Mesenchymal stem cell (in vitro differentiated cells and primary cell): ENCODE measurements at regions not wholly inside any gene's neighbourhood (a gene's known extent, or its start where the extent isn't known, plus 50 kb on each side); places are given as distances from the start of the nearest gene placed in this dataset.

ENCODE experiments used
- DNase-seq: peaks from one replicate; pipeline ENCODE4 v3.0.0-alpha.2; 2013
- H2AFZ ChIP-seq: one replicate; pipeline ENCODE4 v1.6.1; 2013; ENCODE audit warnings: low read depth, mild to moderate bottlenecking, control low read depth, inconsistent platforms, low read length, moderate library complexity
- H2AK5ac ChIP-seq: 2 replicates; pipeline ENCODE4 v1.6.1; 2013; ENCODE audit warnings: low read length, moderate library complexity, mild to moderate bottlenecking, inconsistent platforms; ENCODE audit not compliant: severe bottlenecking
- H2BK120ac ChIP-seq: one replicate; pipeline ENCODE4 v1.6.1; 2013; ENCODE audit warnings: low read depth, mild to moderate bottlenecking, inconsistent platforms, low read length, moderate library complexity
- H2BK12ac ChIP-seq, 2 experiments: one replicate each; pipeline ENCODE4 v1.6.1; 2013; ENCODE audit warnings: inconsistent platforms in 2 of 2, low read length in 2 of 2, mild to moderate bottlenecking in 2 of 2, moderate library complexity in 2 of 2, control low read depth in 1 of 2
- H2BK15ac ChIP-seq: one replicate; pipeline ENCODE4 v1.6.1; 2013; ENCODE audit warnings: mild to moderate bottlenecking, low read depth, inconsistent platforms; ENCODE audit not compliant: poor library complexity, severe bottlenecking
- H2BK5ac ChIP-seq: 2 replicates; pipeline ENCODE4 v1.6.1; 2013; ENCODE audit warnings: low read depth, mild to moderate bottlenecking, low read length, control low read depth, inconsistent platforms; ENCODE audit not compliant: poor library complexity, severe bottlenecking
- H3K14ac ChIP-seq, 2 experiments: one replicate each; pipeline ENCODE4 v1.6.1; 2013; ENCODE audit warnings: inconsistent platforms in 2 of 2, low read length in 2 of 2, control low read depth in 1 of 2, mild to moderate bottlenecking in 1 of 2, moderate library complexity in 1 of 2
- H3K18ac ChIP-seq, 2 experiments: one replicate each; pipeline ENCODE4 v1.6.1; 2013; ENCODE audit warnings: inconsistent platforms in 2 of 2, low read length in 2 of 2, control low read depth in 1 of 2, low read depth in 1 of 2, mild to moderate bottlenecking in 1 of 2
- H3K23ac ChIP-seq, 2 experiments: one replicate each; pipeline ENCODE4 v1.6.1; 2013; ENCODE audit warnings: inconsistent platforms in 2 of 2, low read length in 2 of 2, mild to moderate bottlenecking in 2 of 2, moderate library complexity in 2 of 2, control low read depth in 1 of 2
- H3K27ac ChIP-seq: 2 replicates; pipeline ENCODE4 v1.5.1; 2013; ENCODE audit warnings: mild to moderate bottlenecking, moderate library complexity, low read length, control low read depth, inconsistent platforms; ENCODE audit not compliant: poor library complexity, severe bottlenecking
- H3K27me3 ChIP-seq, 2 experiments: 2 replicates each; pipeline versions ENCODE4 v1.6.1 to v1.7.0; 2013; ENCODE audit warnings: low read length in 2 of 2, mild to moderate bottlenecking in 2 of 2, moderate library complexity in 2 of 2, control low read depth in 1 of 2, inconsistent platforms in 1 of 2; ENCODE audit not compliant: control insufficient read depth in 1 of 2, insufficient read depth in 1 of 2
- H3K36me3 ChIP-seq, 2 experiments: 2 replicates each; pipeline versions ENCODE4 v1.6.1 to v1.7.0; 2013; ENCODE audit warnings: low read length in 2 of 2, control low read depth in 1 of 2, inconsistent platforms in 1 of 2, low read depth in 1 of 2, mild to moderate bottlenecking in 1 of 2; ENCODE audit not compliant: insufficient read depth in 2 of 2, control insufficient read depth in 1 of 2
- H3K4ac ChIP-seq, 2 experiments: one replicate each; pipeline ENCODE4 v1.6.1; 2013; ENCODE audit warnings: inconsistent platforms in 2 of 2, low read length in 2 of 2, mild to moderate bottlenecking in 2 of 2, moderate library complexity in 2 of 2, control low read depth in 1 of 2, low read depth in 1 of 2
- H3K4me1 ChIP-seq: 2 replicates; pipeline ENCODE4 v1.6.1; 2013; ENCODE audit warnings: low read depth, low read length, control low read depth; ENCODE audit not compliant: control insufficient read depth, insufficient read depth
- H3K4me2 ChIP-seq: 2 replicates; pipeline ENCODE4 v1.6.1; 2013; ENCODE audit warnings: low read length, mild to moderate bottlenecking, inconsistent platforms; ENCODE audit not compliant: poor library complexity, severe bottlenecking
- H3K4me3 ChIP-seq, 2 experiments: 2 replicates each; pipeline versions ENCODE4 v1.5.1 to v1.7.0; 2013; ENCODE audit warnings: low read length in 2 of 2, mild to moderate bottlenecking in 2 of 2, control low read depth in 1 of 2, low read depth in 1 of 2; ENCODE audit not compliant: insufficient read depth in 1 of 2
- H3K79me1 ChIP-seq: replicated peaks from 2 replicates; pipeline ENCODE4 v1.6.1; 2013; ENCODE audit warnings: mild to moderate bottlenecking, control low read depth, low read length, inconsistent platforms; ENCODE audit not compliant: poor library complexity, severe bottlenecking
- H3K9ac ChIP-seq: 2 replicates; pipeline ENCODE4 v1.7.0; 2013; ENCODE audit warnings: mild to moderate bottlenecking, low read length, moderate library complexity
- H3K9me3 ChIP-seq: 2 replicates; pipeline ENCODE4 v1.7.0; 2013; ENCODE audit warnings: mild to moderate bottlenecking, low read length; ENCODE audit not compliant: control insufficient read depth
- H4K8ac ChIP-seq: one replicate; pipeline ENCODE4 v1.6.1; 2013; ENCODE audit warnings: inconsistent platforms, mild to moderate bottlenecking, low read length, moderate library complexity
- H4K91ac ChIP-seq: one replicate; pipeline ENCODE4 v1.6.1; 2013; ENCODE audit warnings: mild to moderate bottlenecking, low read length, inconsistent platforms
- WGBS: methylation state at CpG from one replicate; pipeline ENCODE4 v1.1.7; 2013; ENCODE audit warnings: mixed read lengths; 5-methylcytosine and 5-hydroxymethylcytosine counted together

GRCh38 chr13:67635754-67636153, 405.6 kb upstream of the PCDH9 start:
- Histone ChIP-seq H2BK12ac (no peak overlapping the region), H4K91ac (no peak overlapping the region), H3K18ac (no peak overlapping the region), H3K36me3 (no peaks in the 10 kb centered on the region), H3K9me3 (no peaks in the 10 kb centered on the region), H3K9ac (no peak overlapping the region), H3K79me1 (no peaks in the 10 kb centered on the region), H3K4ac (no peak overlapping the region), H2AK5ac (no peak overlapping the region), H3K14ac (no peak overlapping the region), H2AFZ (no peak overlapping the region), H3K27me3 (no peaks in the 10 kb centered on the region), H3K4me1 (no peaks in the 10 kb centered on the region), H4K8ac (no peak overlapping the region), H3K23ac (no peak overlapping the region), H2BK120ac (no peak overlapping the region), H3K27ac (no peak overlapping the region), H2BK15ac (no peak overlapping the region), H3K4me3 (no peak overlapping the region), H2BK5ac (no peak overlapping the region), H3K4me2 (no peak overlapping the region)
- WGBS: 90% methylated on average over 2 of the region's 3 CpGs
- DNase-seq: no peak

- no peak overlapping the region for H2AK5ac ChIP-seq
- no peak overlapping the region for H2AFZ ChIP-seq
- no peak overlapping the region for H2BK12ac ChIP-seq
- H2BK120ac ChIP-seq: no peak overlapping the region
- no peak overlapping the region for H4K8ac ChIP-seq
- H3K4ac ChIP-seq: no peak overlapping the region
- H3K9ac ChIP-seq: no peak overlapping the region
- WGBS: no CpG with 5 or more reads among the region's 1 CpG
- H4K91ac ChIP-seq: no peak overlapping the region
- H3K4me2 ChIP-seq: no peak overlapping the region
- no peak overlapping the region for H3K18ac ChIP-seq
- no peak overlapping the region for H3K14ac ChIP-seq
- no peaks in the 10 kb centered on the region for H3K36me3 ChIP-seq
- no peak overlapping the region for H3K23ac ChIP-seq
- H3K4me1 ChIP-seq: no peaks in the 10 kb centered on the region
- H3K4me3 ChIP-seq: no peak overlapping the region
- H2BK5ac ChIP-seq: no peak overlapping the region
- no peaks in the 10 kb centered on the region for H3K27me3 ChIP-seq
- peak; percentile 11 for DNase-seq
- H2BK15ac ChIP-seq: no peak overlapping the region
- no peak overlapping the region for H3K27ac ChIP-seq
- no peaks in the 10 kb centered on the region for H3K79me1 ChIP-seq
- no peaks in the 10 kb centered on the region for H3K9me3 ChIP-seq
Measured at GRCh38 chr13:67632590-67632989, 402.5 kb upstream of the PCDH9 start.

GRCh38 chr13:67630640-67631039, 400.5 kb upstream of the PCDH9 start:
- Histone ChIP-seq H2AFZ (no peak overlapping the region), H3K14ac (no peak overlapping the region), H3K9me3 (no peaks in the 10 kb centered on the region), H3K4me1 (no peaks in the 10 kb centered on the region), H3K27ac (no peak overlapping the region), H2BK5ac (no peak overlapping the region), H3K4me3 (no peak overlapping the region), H2AK5ac (no peak overlapping the region), H3K18ac (no peak overlapping the region), H3K9ac (no peak overlapping the region), H3K27me3 (no peaks in the 10 kb centered on the region), H3K4ac (no peak overlapping the region), H2BK12ac (no peak overlapping the region), H2BK15ac (no peak overlapping the region), H3K4me2 (no peak overlapping the region), H4K91ac (no peak overlapping the region), H3K23ac (no peak overlapping the region), H3K36me3 (no peaks in the 10 kb centered on the region), H4K8ac (no peak overlapping the region), H2BK120ac (no peak overlapping the region), H3K79me1 (no peaks in the 10 kb centered on the region)
- DNase-seq: no peak
- WGBS: 100% methylated on average over 2 of the region's 3 CpGs

GRCh38 chr13:67623630-67624029, 393.5 kb upstream of the PCDH9 start:
- H3K9ac ChIP-seq: no peak overlapping the region
- no peak overlapping the region for H2BK15ac ChIP-seq
- no peak overlapping the region for H2AK5ac ChIP-seq
- H4K8ac ChIP-seq: no peak overlapping the region
- no peak overlapping the region for H3K4me2 ChIP-seq
- H2BK5ac ChIP-seq: no peak overlapping the region
- H3K18ac ChIP-seq: no peak overlapping the region
- no peaks in the 10 kb centered on the region for H3K27me3 ChIP-seq
- WGBS: 90% methylated on average over 2 of the region's 2 CpGs
- no peaks in the 10 kb centered on the region for H3K36me3 ChIP-seq
- H3K79me1 ChIP-seq: no peaks in the 10 kb centered on the region
- H2BK12ac ChIP-seq: no peak overlapping the region
- no peak overlapping the region for H4K91ac ChIP-seq
- no peak overlapping the region for H2BK120ac ChIP-seq
- H2AFZ ChIP-seq: no peak overlapping the region
- no peak overlapping the region for H3K27ac ChIP-seq
- no peak overlapping the region for H3K23ac ChIP-seq
- H3K14ac ChIP-seq: no peak overlapping the region
- no peak for DNase-seq
- no peak overlapping the region for H3K4ac ChIP-seq
- no peak overlapping the region for H3K4me3 ChIP-seq
- H3K9me3 ChIP-seq: no peaks in the 10 kb centered on the region
- no peaks in the 10 kb centered on the region for H3K4me1 ChIP-seq
